ENCODE measurements at regions not wholly inside any gene's neighbourhood (a gene's known extent, or its start where the extent isn't known, plus 50 kb on each side); places are given as distances from the start of the nearest gene placed in this dataset.

DNA sequence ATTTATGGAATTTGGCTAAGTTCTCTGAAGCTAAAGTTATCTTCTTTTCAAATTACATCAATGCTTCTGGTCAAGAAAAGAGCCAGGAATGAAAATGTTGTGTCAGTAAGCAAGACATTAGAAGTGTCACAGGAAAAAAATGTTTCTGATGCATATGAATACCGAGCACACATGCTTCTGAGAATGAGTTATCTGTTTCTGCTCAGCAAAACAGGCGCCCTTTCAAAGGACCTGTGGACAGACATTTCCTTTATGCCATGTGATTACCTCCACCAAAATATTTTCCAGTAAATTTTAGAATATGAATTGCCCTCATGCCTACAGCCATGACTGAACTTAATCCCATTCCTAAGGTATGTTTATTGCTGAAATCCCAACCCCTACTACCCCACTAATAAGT is 55.4 kb upstream of the RNF180 start:
- Histone ChIP-seq H3K36me3 (no peaks in the 10 kb centered on the region), H3K4me3 (no peak overlapping the region), H3K4me1 (no peaks in the 10 kb centered on the region), H3K27me3 (ENCODE audit: low read depth) (no peaks in the 10 kb centered on the region), H3K27ac (replicated peaks) (no peak overlapping the region), H3K9me3 (replicated peaks) (peaks cover 32% of the 10 kb centered on the region)
- no peak for DNase-seq
- TF ChIP-seq, protein P1, sequence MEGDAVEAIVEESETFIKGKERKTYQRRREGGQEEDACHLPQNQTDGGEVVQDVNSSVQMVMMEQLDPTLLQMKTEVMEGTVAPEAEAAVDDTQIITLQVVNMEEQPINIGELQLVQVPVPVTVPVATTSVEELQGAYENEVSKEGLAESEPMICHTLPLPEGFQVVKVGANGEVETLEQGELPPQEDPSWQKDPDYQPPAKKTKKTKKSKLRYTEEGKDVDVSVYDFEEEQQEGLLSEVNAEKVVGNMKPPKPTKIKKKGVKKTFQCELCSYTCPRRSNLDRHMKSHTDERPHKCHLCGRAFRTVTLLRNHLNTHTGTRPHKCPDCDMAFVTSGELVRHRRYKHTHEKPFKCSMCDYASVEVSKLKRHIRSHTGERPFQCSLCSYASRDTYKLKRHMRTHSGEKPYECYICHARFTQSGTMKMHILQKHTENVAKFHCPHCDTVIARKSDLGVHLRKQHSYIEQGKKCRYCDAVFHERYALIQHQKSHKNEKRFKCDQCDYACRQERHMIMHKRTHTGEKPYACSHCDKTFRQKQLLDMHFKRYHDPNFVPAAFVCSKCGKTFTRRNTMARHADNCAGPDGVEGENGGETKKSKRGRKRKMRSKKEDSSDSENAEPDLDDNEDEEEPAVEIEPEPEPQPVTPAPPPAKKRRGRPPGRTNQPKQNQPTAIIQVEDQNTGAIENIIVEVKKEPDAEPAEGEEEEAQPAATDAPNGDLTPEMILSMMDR (IDR thresholded peaks at IDR 0.05; ENCODE audit: borderline replicate concordance) = no peak
- intact Hi-C loops (cut with micrococcal nuclease) = no loop called here

DNA sequence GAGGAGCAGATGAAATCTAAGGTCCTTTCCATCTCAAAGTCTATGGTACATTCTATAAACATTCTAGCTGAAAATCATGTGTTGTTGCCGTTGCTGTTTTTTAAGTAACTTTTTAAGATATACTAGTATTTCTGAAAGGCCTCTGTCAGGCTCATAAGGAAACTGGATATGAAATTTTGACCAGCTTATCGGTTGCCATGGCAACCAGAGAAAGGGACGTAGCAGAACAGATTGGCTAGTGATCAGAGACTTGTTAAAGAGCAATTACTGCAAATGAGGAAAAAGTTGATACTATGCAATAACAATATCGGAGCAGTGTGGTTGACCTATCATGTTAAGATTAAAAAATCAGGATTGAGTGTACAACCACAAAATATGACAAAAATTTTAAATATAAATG is 57.0 kb upstream of the RNF180 start:
- Histone ChIP-seq H3K4me3 (no peak overlapping the region), H3K36me3 (no peaks in the 10 kb centered on the region), H3K9me3 (replicated peaks) (peaks cover 39% of the 10 kb centered on the region), H3K4me1 (no peaks in the 10 kb centered on the region), H3K27ac (replicated peaks) (no peak overlapping the region), H3K27me3 (ENCODE audit: low read depth) (no peaks in the 10 kb centered on the region)
- no peak for DNase-seq
- TF ChIP-seq, protein P1 (IDR thresholded peaks at IDR 0.05; ENCODE audit: borderline replicate concordance) = no peak
- intact Hi-C loops (cut with micrococcal nuclease) = no loop called here

DNA sequence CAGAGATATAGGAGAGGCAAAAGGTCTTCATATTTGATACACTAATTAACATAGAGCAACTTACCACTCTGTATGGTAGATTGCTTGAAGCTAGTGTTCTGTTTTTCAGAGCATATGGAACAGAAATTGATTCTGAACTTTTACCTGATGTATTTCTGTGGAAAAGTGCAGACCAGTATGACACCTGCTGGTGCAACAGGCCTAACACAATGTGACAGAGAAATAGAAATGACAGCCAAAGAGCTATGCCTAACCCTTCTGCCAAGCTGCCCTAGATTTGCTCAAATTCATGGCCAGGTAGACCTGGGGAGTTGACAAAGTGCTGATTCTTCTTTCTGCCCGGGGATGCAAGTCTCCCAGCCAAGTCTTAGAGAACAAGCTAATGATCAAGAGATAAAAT is 65.4 kb upstream of the RNF180 start:
- Histone ChIP-seq H3K36me3 (no peaks in the 10 kb centered on the region), H3K4me1 (no peaks in the 10 kb centered on the region), H3K27me3 (ENCODE audit: low read depth) (no peaks in the 10 kb centered on the region), H3K27ac (replicated peaks) (no peak overlapping the region), H3K9me3 (replicated peaks) (peaks cover 12% of the 10 kb centered on the region), H3K4me3 (no peak overlapping the region)
- intact Hi-C loops (cut with micrococcal nuclease) = no loop called here
- no peak for DNase-seq
- TF ChIP-seq, protein P1 (IDR thresholded peaks at IDR 0.05; ENCODE audit: borderline replicate concordance) = no peak

DNA sequence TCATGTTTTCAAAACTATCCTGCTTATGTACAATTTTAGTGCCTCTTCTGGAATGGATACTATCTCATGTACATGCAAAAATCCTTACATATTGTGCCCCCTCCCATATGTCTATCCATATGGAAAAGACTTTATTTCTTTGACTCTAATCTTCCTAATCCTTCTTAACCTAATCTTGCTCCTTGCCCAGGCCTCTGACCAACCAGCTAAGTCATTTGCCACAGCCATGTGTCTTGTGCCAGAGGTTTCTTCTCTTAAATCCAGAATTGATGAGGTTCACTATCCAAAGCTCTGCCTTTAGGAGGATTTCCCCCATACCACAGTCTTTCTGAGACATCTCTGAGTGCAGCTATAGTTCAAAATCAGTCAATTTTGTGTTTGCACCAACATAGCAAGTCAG is 68.9 kb upstream of the RNF180 start:
- TF ChIP-seq, protein P1 (IDR thresholded peaks at IDR 0.05; ENCODE audit: borderline replicate concordance) = no peak
- intact Hi-C loops (cut with micrococcal nuclease) = no loop called here
- Histone ChIP-seq H3K4me3 (no peak overlapping the region), H3K4me1 (no peaks in the 10 kb centered on the region), H3K9me3 (replicated peaks) (peaks cover 7% of the 10 kb centered on the region), H3K27me3 (ENCODE audit: low read depth) (no peaks in the 10 kb centered on the region), H3K36me3 (no peaks in the 10 kb centered on the region), H3K27ac (replicated peaks) (no peak overlapping the region)
- DNase-seq = no peak

DNA sequence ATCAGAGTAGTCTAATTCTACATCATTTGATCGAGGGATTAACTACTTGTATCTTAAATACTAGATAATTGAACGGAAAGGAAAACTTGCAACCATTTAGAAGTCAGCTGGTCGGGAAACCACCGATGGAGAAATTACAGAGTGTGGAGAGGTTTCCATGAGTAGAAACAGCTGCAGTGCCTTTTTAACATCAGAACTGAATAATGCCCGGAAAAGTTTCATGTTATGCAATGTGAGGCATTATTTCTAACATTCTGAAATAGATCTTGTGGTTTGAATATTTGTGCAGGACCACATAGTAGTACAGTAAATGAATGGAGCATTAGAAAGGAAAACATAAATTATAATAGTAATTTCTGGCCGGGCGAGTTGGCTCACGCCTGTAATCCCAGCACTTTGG is 88.1 kb upstream of the RNF180 start:
- Histone ChIP-seq H3K4me3 (no peak overlapping the region), H3K4me1 (no peaks in the 10 kb centered on the region), H3K27me3 (ENCODE audit: low read depth) (no peaks in the 10 kb centered on the region), H3K27ac (replicated peaks) (no peak overlapping the region), H3K9me3 (replicated peaks) (peaks cover 6% of the 10 kb centered on the region), H3K36me3 (no peaks in the 10 kb centered on the region)
- no peak for DNase-seq
- intact Hi-C loops (cut with micrococcal nuclease) = no loop called here
- TF ChIP-seq, protein P1 (IDR thresholded peaks at IDR 0.05; ENCODE audit: borderline replicate concordance) = no peak

DNA sequence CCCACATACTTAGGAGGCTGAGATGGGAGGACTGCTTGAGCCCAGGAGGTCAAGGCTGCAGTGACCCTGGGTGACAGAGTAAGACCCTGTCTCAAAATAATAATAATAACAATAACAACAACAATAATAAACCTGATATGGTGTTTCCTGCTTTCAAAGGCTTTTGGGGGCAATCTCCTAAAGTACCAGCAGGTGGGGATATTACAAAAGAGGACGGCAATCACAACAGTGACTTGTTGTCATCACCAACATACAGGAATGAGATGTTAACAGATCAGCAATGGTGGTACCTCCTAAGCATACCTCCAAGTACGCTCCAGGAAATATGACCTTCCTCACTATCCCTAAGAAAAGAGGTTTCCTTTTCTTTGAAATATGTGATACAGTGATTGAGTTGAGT is 91.1 kb upstream of the RNF180 start:
- no peak for DNase-seq
- TF ChIP-seq, protein P1 (IDR thresholded peaks at IDR 0.05; ENCODE audit: borderline replicate concordance) = peak; percentile 62
- H3K9me3 ChIP-seq (replicated peaks) = peaks cover 4% of the 10 kb centered on the region
- H3K27ac ChIP-seq (replicated peaks) = no peak overlapping the region
- no peak overlapping the region for H3K4me3 ChIP-seq
- H3K27me3 ChIP-seq (ENCODE audit: low read depth) = no peaks in the 10 kb centered on the region
- intact Hi-C loops (cut with micrococcal nuclease) = no loop called here
- H3K4me1 ChIP-seq = no peaks in the 10 kb centered on the region
- no peaks in the 10 kb centered on the region for H3K36me3 ChIP-seq

All from left ventricle myocardium inferior (tissue), 1 donor.